ENCODE measurements at regions not wholly inside any gene's neighbourhood (a gene's known extent, or its start where the extent isn't known, plus 50 kb on each side); places are given as distances from the start of the nearest gene placed in this dataset.

DNA sequence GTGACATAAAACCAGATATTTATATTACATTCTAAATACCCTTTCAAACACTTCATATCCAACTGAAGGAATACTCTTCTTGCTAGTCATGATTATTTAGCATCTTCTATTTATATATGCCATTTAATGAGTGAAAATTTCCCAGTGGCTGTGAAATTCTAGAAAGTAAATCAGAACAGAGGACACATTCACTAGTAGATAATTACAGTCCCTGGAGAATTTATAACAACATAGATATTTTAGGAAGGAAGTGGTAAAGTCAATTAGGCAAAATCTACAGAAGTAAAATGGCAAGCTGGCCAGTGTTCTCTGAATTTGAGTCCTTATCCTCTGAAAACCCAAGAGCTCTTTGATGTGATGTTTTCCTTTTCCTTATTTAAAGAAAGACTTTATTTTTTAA is 121.8 kb downstream of the PMAIP1 start:
- Histone ChIP-seq H3K9me3 (no peaks in the 10 kb centered on the region), H3K27me3 (no peaks in the 10 kb centered on the region), H3K27ac (no peak overlapping the region), H3K4me3 (no peak overlapping the region), H3K4me1 (no peaks in the 10 kb centered on the region), H3K36me3 (no peaks in the 10 kb centered on the region)
- intact Hi-C loops (cut with DNase I; ENCODE audit: low total_unique reads) = no loop called here
- no peak for TF ChIP-seq EP300 (IDR thresholded peaks at IDR 0.05; ENCODE audit: low read depth)
- TF ChIP-seq POLR2A (IDR thresholded peaks at IDR 0.05) = no peak
- no peak for TF ChIP-seq CTCF (IDR thresholded peaks at IDR 0.05)
- TF ChIP-seq POLR2AphosphoS5 (IDR thresholded peaks at IDR 0.05) = no peak
- in situ Hi-C loops (cut with MboI; ENCODE audit: low pct_ligation_motif_present in 1 of 4, low pct_unique_long_range_greater_than_20kb in 1 of 4, low sequenced_read_pairs in 3 of 4) = no loop called here
- no peak for DNase-seq

DNA sequence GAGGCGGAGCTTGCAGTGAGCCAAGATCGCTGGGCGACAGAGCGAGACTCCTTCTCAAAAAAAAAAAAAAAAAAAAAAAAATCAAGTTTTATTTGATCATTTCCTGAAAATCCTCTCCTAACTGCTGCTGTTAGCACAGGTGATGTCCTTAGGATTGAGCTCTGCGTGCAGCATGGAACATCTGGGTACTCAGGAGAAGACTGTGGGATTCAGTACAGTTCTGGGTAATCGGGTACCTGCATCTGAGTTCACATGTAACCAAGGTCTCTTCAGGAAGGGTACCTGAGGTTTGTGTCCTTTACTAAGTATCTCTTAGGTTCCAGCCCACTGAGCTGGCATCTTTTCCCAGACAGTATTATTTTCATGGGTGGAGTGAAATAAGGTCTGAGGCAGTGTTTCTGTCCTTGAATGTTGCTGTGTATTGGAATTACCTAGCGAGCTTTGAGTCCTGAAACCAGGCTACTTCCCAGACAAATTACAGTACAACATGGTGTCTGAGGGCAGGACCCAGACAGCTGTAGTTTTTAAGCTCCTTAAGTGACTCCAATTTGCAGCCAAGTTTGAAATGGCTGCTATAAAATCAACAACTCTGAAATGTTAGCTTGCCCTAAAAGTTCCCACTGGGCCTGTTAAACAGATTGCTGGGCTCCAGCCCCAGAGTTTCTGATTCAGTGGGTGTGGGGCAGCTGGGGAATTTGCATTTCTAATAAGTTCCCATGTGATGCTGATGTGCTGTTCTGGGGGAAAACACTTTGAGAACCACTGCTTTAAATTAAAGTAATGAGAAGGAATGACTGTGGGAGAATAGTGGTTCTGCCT is 120.5 kb downstream of the PMAIP1 start:
- in situ Hi-C loops (cut with MboI; ENCODE audit: low pct_ligation_motif_present in 1 of 4, low pct_unique_long_range_greater_than_20kb in 1 of 4, low sequenced_read_pairs in 3 of 4) = no loop called here

GRCh38 chr18:60019463-60019840 is 119.7 kb downstream of the PMAIP1 start:
- 74 to 78% methylated on average over 4 of the region's 4 CpGs for WGBS, 2 donors (ENCODE audit: low coverage in 1 of 2)
- DNase-seq = no peak
- in situ Hi-C loops (cut with MboI; ENCODE audit: low pct_ligation_motif_present in 1 of 4, low pct_unique_long_range_greater_than_20kb in 1 of 4, low sequenced_read_pairs in 3 of 4) = no loop called here

More for the DNA sequence above, 120.5 kb downstream of the PMAIP1 start:
- Histone ChIP-seq H3K4me3 (no peak overlapping the region), H3K4me1 (no peaks in the 10 kb centered on the region), H3K27me3 (no peaks in the 10 kb centered on the region), H3K9me3 (no peaks in the 10 kb centered on the region), H3K36me3 (no peaks in the 10 kb centered on the region), H3K27ac (no peak overlapping the region)
- intact Hi-C loops (cut with DNase I; ENCODE audit: low total_unique reads) = no loop called here
- TF ChIP-seq CTCF (IDR thresholded peaks at IDR 0.05) = no peak
- no peak for TF ChIP-seq EP300 (IDR thresholded peaks at IDR 0.05; ENCODE audit: low read depth)
- TF ChIP-seq POLR2AphosphoS5 (IDR thresholded peaks at IDR 0.05) = no peak
- TF ChIP-seq POLR2A (IDR thresholded peaks at IDR 0.05) = no peak
- WGBS, 2 donors (ENCODE audit: low coverage in 1 of 2) = 84% methylated on average over 7 of the region's 7 CpGs; no CpG with 5 or more reads in 1 of the 2 donors
- DNase-seq = no peak

More at GRCh38 chr18:60019463-60019840, 119.7 kb downstream of the PMAIP1 start:
- no peak for TF ChIP-seq POLR2AphosphoS5 (IDR thresholded peaks at IDR 0.05)
- no peak for TF ChIP-seq EP300 (IDR thresholded peaks at IDR 0.05; ENCODE audit: low read depth)
- no peak for TF ChIP-seq POLR2A (IDR thresholded peaks at IDR 0.05)
- TF ChIP-seq CTCF (IDR thresholded peaks at IDR 0.05) = no peak
- Histone ChIP-seq H3K4me1 (no peaks in the 10 kb centered on the region), H3K4me3 (no peak overlapping the region), H3K36me3 (no peaks in the 10 kb centered on the region), H3K27me3 (no peaks in the 10 kb centered on the region), H3K27ac (no peak overlapping the region), H3K9me3 (no peaks in the 10 kb centered on the region)
- intact Hi-C loops (cut with DNase I; ENCODE audit: low total_unique reads) = no loop called here
